Neural progenitor cell (in vitro differentiated cells): ENCODE measurements at regions not wholly inside any gene's neighbourhood (a gene's known extent, or its start where the extent isn't known, plus 50 kb on each side); places are given as distances from the start of the nearest gene placed in this dataset.

ENCODE experiments used
- DNase-seq: peaks from one replicate; pipeline ENCODE4 v3.0.0-alpha.2; 2016; ENCODE audit warnings: low spot score
- H2AFZ ChIP-seq: fragments of 200-600 bp; sonication (generic); replicated peaks from 2 replicates; pipeline ENCODE4 v1.6.1; 2016; ENCODE audit warnings: antibody characterized with exemption
- H3F3A ChIP-seq: fragments of 200-600 bp; sonication (generic); 2 replicates; pipeline ENCODE4 v1.6.1; 2016; ENCODE audit warnings: antibody characterized with exemption, low read depth
- H3K27ac ChIP-seq: fragments of 200-600 bp; sonication (generic); 2 replicates; pipeline ENCODE4 v1.5.1; 2016; ENCODE audit warnings: mild to moderate bottlenecking
- H3K27me3 ChIP-seq: fragments of 200-600 bp; sonication (generic); 2 replicates; pipeline ENCODE4 v1.6.1; 2016; ENCODE audit warnings: mild to moderate bottlenecking, moderate library complexity
- H3K36me3 ChIP-seq: fragments of 200-600 bp; sonication (generic); 2 replicates; pipeline ENCODE4 v1.5.1; 2016
- H3K4me1 ChIP-seq: fragments of 200-600 bp; sonication (generic); 2 replicates; pipeline ENCODE4 v1.6.1; 2016; ENCODE audit warnings: mixed run types
- H3K4me2 ChIP-seq: fragments of 200-600 bp; sonication (generic); 2 replicates; pipeline ENCODE4 v1.6.1; 2016
- H3K4me3 ChIP-seq: fragments of 200-600 bp; sonication (generic); 2 replicates; pipeline ENCODE4 v1.5.1; 2016
- H3K79me2 ChIP-seq: fragments of 200-600 bp; sonication (generic); 2 replicates; pipeline ENCODE4 v1.6.1; 2016; ENCODE audit warnings: low read depth
- H3K9ac ChIP-seq: fragments of 200-600 bp; sonication (generic); 2 replicates; pipeline ENCODE4 v1.6.1; 2016
- H3K9me3 ChIP-seq: fragments of 200-600 bp; sonication (generic); 2 replicates; pipeline ENCODE4 v1.5.1; 2016; ENCODE audit warnings: low read depth
- H4K20me1 ChIP-seq: fragments of 200-600 bp; sonication (generic); 2 replicates; pipeline ENCODE4 v1.6.1; 2016; ENCODE audit warnings: low read depth
- H3K27ac Mint-ChIP-seq: 3 replicates; pipeline ENCODE4 v1.8.0; 2021; ENCODE audit warnings: mixed read lengths
- H3K27me3 Mint-ChIP-seq: 2 replicates; pipeline ENCODE4 v1.8.0; 2022; ENCODE audit warnings: low read depth, mild to moderate bottlenecking, inconsistent platforms, moderate library complexity, mixed read lengths; ENCODE audit not compliant: insufficient read depth
- H3K36me3 Mint-ChIP-seq: 3 replicates; pipeline ENCODE4 v1.8.0; 2021; ENCODE audit warnings: mixed read lengths
- H3K4me1 Mint-ChIP-seq: 3 replicates; pipeline ENCODE4 v1.8.0; 2021; ENCODE audit warnings: mixed read lengths
- H3K4me3 Mint-ChIP-seq: 3 replicates; pipeline ENCODE4 v1.8.0; 2021; ENCODE audit warnings: mild to moderate bottlenecking, moderate library complexity, mixed read lengths
- H3K9me3 Mint-ChIP-seq: 3 replicates; pipeline ENCODE4 v1.8.0; 2020; ENCODE audit warnings: mixed read lengths
- CTCF ChIP-seq: fragments of 200-600 bp; sonication (generic); IDR thresholded peaks from 2 replicates; pipeline ENCODE4 v1.5.1; 2017; ENCODE audit warnings: antibody characterized with exemption, mild to moderate bottlenecking
- EZH2 ChIP-seq: fragments of 200-600 bp; sonication (generic); IDR thresholded peaks from 2 replicates; pipeline ENCODE4 v1.6.1; 2017; ENCODE audit warnings: antibody characterized with exemption, mild to moderate bottlenecking, moderate library complexity
- EZH2phosphoT487 ChIP-seq: fragments of 200-600 bp; sonication (generic); IDR thresholded peaks from 2 replicates; pipeline ENCODE4 v1.6.1; 2017; ENCODE audit warnings: antibody characterized with exemption

GRCh38 chr14:100442498-100443490, 119.7 kb downstream of the SLC25A47 start:
- Mint-ChIP-seq H3K27ac (no peak overlapping the region), H3K27me3 (peaks cover 2% of the 10 kb centered on the region), H3K4me1 (peaks cover 50% of the 10 kb centered on the region), H3K9me3 (no peaks in the 10 kb centered on the region), H3K4me3 (no peak overlapping the region), H3K36me3 (no peaks in the 10 kb centered on the region)
- H3K4me2 ChIP-seq = no peak overlapping the region
- peaks cover 18% of the 10 kb centered on the region for H3K4me1 ChIP-seq
- H3K27ac ChIP-seq = no peak overlapping the region
- DNase-seq = no peak
- H3K79me2 ChIP-seq = no peaks in the 10 kb centered on the region
- H3K9me3 ChIP-seq = no peaks in the 10 kb centered on the region
- no peaks in the 10 kb centered on the region for H3K36me3 ChIP-seq
- no peak overlapping the region for H3K9ac ChIP-seq
- no peak overlapping the region for H3K4me3 ChIP-seq
- no peak overlapping the region for H2AFZ ChIP-seq
- no peak for TF ChIP-seq EZH2
- no peak for TF ChIP-seq EZH2phosphoT487
- TF ChIP-seq CTCF = no peak
- H3K27me3 ChIP-seq = no peaks in the 10 kb centered on the region
- H3F3A ChIP-seq = peaks cover 9% of the 10 kb centered on the region
- H4K20me1 ChIP-seq = no peaks in the 10 kb centered on the region

- Histone ChIP-seq H4K20me1 (no peaks in the 10 kb centered on the region), H2AFZ (no peak overlapping the region), H3K9ac (no peak overlapping the region), H3K27ac (no peak overlapping the region), H3K4me3 (no peak overlapping the region), H3K79me2 (no peaks in the 10 kb centered on the region), H3K4me1 (peaks cover 12% of the 10 kb centered on the region), H3K36me3 (no peaks in the 10 kb centered on the region), H3K27me3 (no peaks in the 10 kb centered on the region), H3K4me2 (no peak overlapping the region), H3K9me3 (no peaks in the 10 kb centered on the region), H3F3A (peaks cover 9% of the 10 kb centered on the region)
- DNase-seq = no peak
- Mint-ChIP-seq H3K4me3 (no peak overlapping the region), H3K27ac (no peak overlapping the region), H3K4me1 (peaks cover 44% of the 10 kb centered on the region), H3K36me3 (no peaks in the 10 kb centered on the region), H3K27me3 (peaks cover 2% of the 10 kb centered on the region), H3K9me3 (no peaks in the 10 kb centered on the region)
- TF ChIP-seq CTCF = no peak
- TF ChIP-seq EZH2 = no peak
- no peak for TF ChIP-seq EZH2phosphoT487
Measured at GRCh38 chr14:100443603-100444002, 120.5 kb downstream of the SLC25A47 start.

GRCh38 chr14:100445436-100446088, 122.4 kb downstream of the SLC25A47 start:
- Mint-ChIP-seq H3K9me3 (no peaks in the 10 kb centered on the region), H3K27ac (no peak overlapping the region), H3K4me1 (peaks cover 41% of the 10 kb centered on the region), H3K27me3 (no peaks in the 10 kb centered on the region), H3K36me3 (no peaks in the 10 kb centered on the region), H3K4me3 (no peak overlapping the region)
- peak overlapping the region; percentile 9 for H3K4me2 ChIP-seq
- H3K4me1 ChIP-seq = peaks cover 12% of the 10 kb centered on the region
- no peak for TF ChIP-seq EZH2
- no peak for TF ChIP-seq EZH2phosphoT487
- no peak for TF ChIP-seq CTCF
- no peak overlapping the region for H3K27ac ChIP-seq
- DNase-seq = no peak
- H3K79me2 ChIP-seq = no peaks in the 10 kb centered on the region
- H3K27me3 ChIP-seq = no peaks in the 10 kb centered on the region
- no peak overlapping the region for H2AFZ ChIP-seq
- no peaks in the 10 kb centered on the region for H3K36me3 ChIP-seq
- peaks cover 9% of the 10 kb centered on the region for H3F3A ChIP-seq
- H3K9me3 ChIP-seq = no peaks in the 10 kb centered on the region
- H4K20me1 ChIP-seq = no peaks in the 10 kb centered on the region
- H3K9ac ChIP-seq = no peak overlapping the region
- H3K4me3 ChIP-seq = no peak overlapping the region
